K562 (cell line): ENCODE measurements at regions not wholly inside any gene's neighbourhood (a gene's known extent, or its start where the extent isn't known, plus 50 kb on each side); places are given as distances from the start of the nearest gene placed in this dataset.
A peak's percentile ranks its signal among the peaks of the same experiment; 100 is the strongest.

ENCODE experiments used
- FOXP1 ChIP-seq: sonication (generic); formaldehyde crosslinking; IDR thresholded peaks from 2 replicates; pipeline ENCODE4 v1.8.0; 2022; ENCODE audit warnings: mild to moderate bottlenecking, missing genetic modification reagents
- TEAD4 ChIP-seq, 2 experiments: sonication (generic) in 1 of 2; formaldehyde crosslinking in 1 of 2; IDR thresholded peaks; 2 replicates each; pipeline versions ENCODE4 v1.6.1 to v1.8.0; 2012 to 2022; ENCODE audit warnings: borderline replicate concordance in 1 of 2, inconsistent platforms in 1 of 2, low read length in 1 of 2, mild to moderate bottlenecking in 1 of 2, missing genetic modification reagents in 1 of 2
- XRCC3 ChIP-seq: fragments of 450-650 bp; IDR thresholded peaks from 2 replicates; pipeline ENCODE4 v1.6.1; 2017; ENCODE audit warnings: mild to moderate bottlenecking, moderate library complexity
- ZNF263 ChIP-seq: sonication (generic); formaldehyde crosslinking; IDR thresholded peaks from 2 replicates; pipeline ENCODE4 v1.8.0; 2022; ENCODE audit warnings: mild to moderate bottlenecking, missing genetic modification reagents, borderline replicate concordance
- TF ChIP-seq, protein P1 (sequence below), 2 experiments: fragments of 450-650 bp in 1 of 2; sonication (generic) in 1 of 2; formaldehyde crosslinking in 1 of 2; IDR thresholded peaks; 2 replicates each; pipeline versions ENCODE4 v1.7.1 to v1.9.0; 2016 to 2022; ENCODE audit warnings: inconsistent platforms in 1 of 2, mild to moderate bottlenecking in 1 of 2, missing genetic modification reagents in 1 of 2
- TF ChIP-seq, protein P2 (sequence below): fragments of 250-450 bp; sonication (Bioruptor Pico); IDR thresholded peaks from 2 replicates; pipeline ENCODE4 v1.6.1; 2021; ENCODE audit warnings: mild to moderate bottlenecking
- TF ChIP-seq, protein P3 (sequence below): sonication (generic); formaldehyde crosslinking; IDR thresholded peaks from 2 replicates; pipeline ENCODE4 v1.8.0; 2022; ENCODE audit warnings: mild to moderate bottlenecking, missing genetic modification reagents

DNA sequence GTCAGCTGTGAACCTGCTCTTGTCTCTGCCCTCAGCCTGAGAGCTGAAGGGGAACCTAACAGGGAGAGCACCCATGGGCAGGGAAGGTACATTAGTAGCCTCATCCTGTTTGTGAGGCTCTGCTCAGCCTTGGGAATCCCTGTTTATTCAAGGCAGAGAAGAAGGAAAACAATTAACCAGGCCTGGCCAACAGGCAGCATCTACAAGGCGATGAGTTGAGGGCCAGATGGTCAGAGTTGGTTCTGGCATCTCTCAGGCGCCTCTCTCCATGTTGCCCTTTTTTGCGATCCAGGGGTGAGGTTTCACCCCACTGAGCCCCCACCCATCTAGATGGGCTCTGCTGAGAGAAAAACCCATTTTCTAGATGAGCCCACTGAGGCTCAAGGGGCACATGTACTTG lies 54.0 kb upstream of the TOP3B start (continued):
- TF ChIP-seq, protein P1, sequence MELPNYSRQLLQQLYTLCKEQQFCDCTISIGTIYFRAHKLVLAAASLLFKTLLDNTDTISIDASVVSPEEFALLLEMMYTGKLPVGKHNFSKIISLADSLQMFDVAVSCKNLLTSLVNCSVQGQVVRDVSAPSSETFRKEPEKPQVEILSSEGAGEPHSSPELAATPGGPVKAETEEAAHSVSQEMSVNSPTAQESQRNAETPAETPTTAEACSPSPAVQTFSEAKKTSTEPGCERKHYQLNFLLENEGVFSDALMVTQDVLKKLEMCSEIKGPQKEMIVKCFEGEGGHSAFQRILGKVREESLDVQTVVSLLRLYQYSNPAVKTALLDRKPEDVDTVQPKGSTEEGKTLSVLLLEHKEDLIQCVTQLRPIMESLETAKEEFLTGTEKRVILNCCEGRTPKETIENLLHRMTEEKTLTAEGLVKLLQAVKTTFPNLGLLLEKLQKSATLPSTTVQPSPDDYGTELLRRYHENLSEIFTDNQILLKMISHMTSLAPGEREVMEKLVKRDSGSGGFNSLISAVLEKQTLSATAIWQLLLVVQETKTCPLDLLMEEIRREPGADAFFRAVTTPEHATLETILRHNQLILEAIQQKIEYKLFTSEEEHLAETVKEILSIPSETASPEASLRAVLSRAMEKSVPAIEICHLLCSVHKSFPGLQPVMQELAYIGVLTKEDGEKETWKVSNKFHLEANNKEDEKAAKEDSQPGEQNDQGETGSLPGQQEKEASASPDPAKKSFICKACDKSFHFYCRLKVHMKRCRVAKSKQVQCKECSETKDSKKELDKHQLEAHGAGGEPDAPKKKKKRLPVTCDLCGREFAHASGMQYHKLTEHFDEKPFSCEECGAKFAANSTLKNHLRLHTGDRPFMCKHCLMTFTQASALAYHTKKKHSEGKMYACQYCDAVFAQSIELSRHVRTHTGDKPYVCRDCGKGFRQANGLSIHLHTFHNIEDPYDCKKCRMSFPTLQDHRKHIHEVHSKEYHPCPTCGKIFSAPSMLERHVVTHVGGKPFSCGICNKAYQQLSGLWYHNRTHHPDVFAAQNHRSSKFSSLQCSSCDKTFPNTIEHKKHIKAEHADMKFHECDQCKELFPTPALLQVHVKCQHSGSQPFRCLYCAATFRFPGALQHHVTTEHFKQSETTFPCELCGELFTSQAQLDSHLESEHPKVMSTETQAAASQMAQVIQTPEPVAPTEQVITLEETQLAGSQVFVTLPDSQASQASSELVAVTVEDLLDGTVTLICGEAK (IDR thresholded peaks at IDR 0.05): no peak
- TF ChIP-seq, protein P1 (CRISPR knock-in tag; IDR thresholded peaks at IDR 0.05): 0 out of 2 replicates have a peak, but pooled peaks have one; percentile 10
- TF ChIP-seq, protein P2, sequence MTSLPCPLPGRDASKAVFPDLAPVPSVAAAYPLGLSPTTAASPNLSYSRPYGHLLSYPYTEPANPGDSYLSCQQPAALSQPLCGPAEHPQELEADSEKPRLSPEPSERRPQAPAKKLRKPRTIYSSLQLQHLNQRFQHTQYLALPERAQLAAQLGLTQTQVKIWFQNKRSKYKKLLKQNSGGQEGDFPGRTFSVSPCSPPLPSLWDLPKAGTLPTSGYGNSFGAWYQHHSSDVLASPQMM: no peak
- TF ChIP-seq FOXP1 (CRISPR knock-in tag) (0 out of 2 replicates have a peak, but pooled peaks have one; percentile 8), TEAD4 (IDR thresholded peaks at IDR 0.05; ENCODE audit: low read length) (no peak; the same call in 1 of the 2 replicates), TEAD4 (CRISPR knock-in tag; IDR thresholded peaks at IDR 0.05; ENCODE audit: borderline replicate concordance) (0 out of 2 replicates have a peak, but pooled peaks have one; percentile 70), XRCC3 (no peak), ZNF263 (CRISPR knock-in tag) (peak; percentile 15; the same call in 1 of the 2 replicates)
- TF ChIP-seq, protein P3, sequence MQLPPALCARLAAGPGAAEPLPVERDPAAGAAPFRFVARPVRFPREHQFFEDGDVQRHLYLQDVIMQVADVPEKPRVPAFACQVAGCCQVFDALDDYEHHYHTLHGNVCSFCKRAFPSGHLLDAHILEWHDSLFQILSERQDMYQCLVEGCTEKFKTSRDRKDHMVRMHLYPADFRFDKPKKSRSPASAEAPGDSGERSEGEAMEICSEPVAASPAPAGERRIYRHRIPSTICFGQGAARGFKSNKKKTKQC: peak; percentile 73; the same call in 1 of the 2 replicates
